Karpas-422 (cell line): ENCODE measurements at regions not wholly inside any gene's neighbourhood (a gene's known extent, or its start where the extent isn't known, plus 50 kb on each side); places are given as distances from the start of the nearest gene placed in this dataset.
"Not testable (repeated sequence)": the region's sequence is repeated elsewhere in the genome, so short reads cannot be mapped to it uniquely, and the experiment has no call there.

Experiments used
- DNase-seq: peaks from one replicate; pipeline ENCODE4 v3.0.0-alpha.2; 2015
- H2AFZ ChIP-seq: fragments of 200-600 bp; sonication (generic); 2 replicates; pipeline ENCODE4 v1.6.1; 2014; ENCODE audit warnings: antibody characterized with exemption, low read length, mixed read lengths
- H3K27ac ChIP-seq: fragments of 200-600 bp; sonication (generic); 2 replicates; pipeline ENCODE4 v1.5.1; 2014; ENCODE audit warnings: mild to moderate bottlenecking, low read length, moderate library complexity
- H3K27me3 ChIP-seq: fragments of 200-600 bp; sonication (generic); 2 replicates; pipeline ENCODE4 v1.6.1; 2014; ENCODE audit warnings: low read length, mixed read lengths
- H3K36me3 ChIP-seq: fragments of 200-600 bp; sonication (generic); 2 replicates; pipeline ENCODE4 v1.6.1; 2014; ENCODE audit warnings: low read length, mixed read lengths; ENCODE audit not compliant: insufficient read depth
- H3K4me1 ChIP-seq: fragments of 200-600 bp; sonication (generic); 2 replicates; pipeline ENCODE4 v1.6.1; 2014; ENCODE audit warnings: mild to moderate bottlenecking, low read length, mixed read lengths
- H3K4me2 ChIP-seq: fragments of 200-600 bp; sonication (generic); 2 replicates; pipeline ENCODE4 v1.6.1; 2014; ENCODE audit warnings: low read length, low read depth, mild to moderate bottlenecking; ENCODE audit not compliant: poor library complexity, severe bottlenecking
- H3K4me3 ChIP-seq: fragments of 200-600 bp; sonication (generic); 2 replicates; pipeline ENCODE4 v1.5.1; 2014; ENCODE audit warnings: mild to moderate bottlenecking, antibody characterized with exemption, low read length, mixed read lengths
- H3K79me2 ChIP-seq: fragments of 200-600 bp; sonication (generic); 2 replicates; pipeline ENCODE4 v1.6.1; 2014; ENCODE audit warnings: mild to moderate bottlenecking, low read length, mixed read lengths
- H3K9ac ChIP-seq: fragments of 200-600 bp; sonication (generic); 2 replicates; pipeline ENCODE4 v1.6.0; 2014; ENCODE audit warnings: low read length
- H3K9me2 ChIP-seq: fragments of 200-600 bp; sonication (generic), shearing (Covaris generic); replicated peaks from 2 replicates; pipeline ENCODE4 v1.6.0; 2014; ENCODE audit warnings: mild to moderate bottlenecking, low read length, moderate library complexity; ENCODE audit not compliant: insufficient read depth
- H3K9me3 ChIP-seq: fragments of 300-700, 200-600 bp; sonication (generic); 2 replicates; pipeline ENCODE4 v1.6.1; 2014; ENCODE audit warnings: low read length, mixed read lengths
- H4K20me1 ChIP-seq: fragments of 200-600 bp; sonication (generic); 2 replicates; pipeline ENCODE4 v1.6.1; 2014; ENCODE audit warnings: mild to moderate bottlenecking, antibody characterized with exemption, low read length, low read depth; ENCODE audit not compliant: insufficient read depth

DNA sequence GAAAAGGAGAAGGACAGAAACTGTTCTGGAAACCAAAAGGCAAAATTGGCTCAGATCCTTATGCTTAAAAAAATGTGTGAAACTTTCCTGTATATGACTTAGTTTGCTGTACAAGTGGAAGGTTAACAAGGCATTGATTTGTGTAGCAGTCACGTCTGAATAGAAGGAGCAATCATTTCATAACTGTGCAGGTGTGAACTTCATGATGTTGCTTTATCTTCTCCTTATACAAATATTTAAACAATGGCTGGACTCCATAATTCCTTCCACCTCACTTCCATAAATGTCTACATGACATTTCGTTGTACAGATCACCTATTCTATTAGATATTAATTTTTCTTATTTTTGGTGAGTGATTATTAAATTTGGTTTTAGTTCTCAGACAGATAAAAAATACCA lies 382.7 kb upstream of the NPAP1 start:
- DNase-seq, result no peak
- Histone ChIP-seq H3K9me3 (no peaks in the 10 kb centered on the region; the same call in 1 of the 2 replicates), H3K9ac (no peak overlapping the region), H3K36me3 (no peaks in the 10 kb centered on the region), H3K9me2 (no peaks in the 10 kb centered on the region), H3K79me2 (no peaks in the 10 kb centered on the region), H3K4me1 (no peaks in the 10 kb centered on the region), H3K27ac (no peak overlapping the region), H3K4me2 (no peak overlapping the region), H2AFZ (no peak overlapping the region), H3K4me3 (no peak overlapping the region), H4K20me1 (no peaks in the 10 kb centered on the region), H3K27me3 (no peaks in the 10 kb centered on the region)

DNA sequence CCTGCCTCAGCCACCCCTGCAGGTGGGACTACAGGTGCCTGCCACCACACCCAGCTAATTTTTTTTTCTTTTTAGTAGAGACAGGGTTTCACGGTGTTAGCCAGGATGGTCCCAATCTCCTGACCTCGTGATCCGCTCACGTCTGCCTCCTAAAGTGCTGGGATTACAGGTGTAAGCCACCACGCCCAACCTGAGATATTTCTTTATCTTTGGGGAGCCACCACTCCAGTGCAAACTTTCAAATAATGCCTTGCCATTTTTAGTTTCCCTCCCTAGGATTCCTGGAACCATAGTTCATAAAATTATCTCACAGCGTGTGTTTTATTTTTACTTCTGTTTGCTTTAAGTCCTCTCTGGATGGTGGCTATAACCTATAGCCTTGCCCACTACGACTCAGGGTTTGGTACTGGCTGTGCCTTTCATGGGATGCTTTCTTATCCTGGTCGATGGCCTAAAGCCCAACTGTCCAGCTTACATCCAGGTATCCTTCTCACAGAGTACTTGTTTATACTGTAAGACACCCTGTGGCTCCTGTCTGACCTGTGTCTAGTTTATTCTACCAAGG lies 374.7 kb upstream of the NPAP1 start:
- H3K27me3 ChIP-seq, H3K4me3 ChIP-seq, H3K9me2 ChIP-seq, H3K4me1 ChIP-seq, H4K20me1 ChIP-seq, H3K36me3 ChIP-seq, H3K79me2 ChIP-seq, H3K27ac ChIP-seq, H3K4me2 ChIP-seq, H2AFZ ChIP-seq, H3K9me3 ChIP-seq, H3K9ac ChIP-seq, DNase-seq: not testable (repeated sequence)

DNA sequence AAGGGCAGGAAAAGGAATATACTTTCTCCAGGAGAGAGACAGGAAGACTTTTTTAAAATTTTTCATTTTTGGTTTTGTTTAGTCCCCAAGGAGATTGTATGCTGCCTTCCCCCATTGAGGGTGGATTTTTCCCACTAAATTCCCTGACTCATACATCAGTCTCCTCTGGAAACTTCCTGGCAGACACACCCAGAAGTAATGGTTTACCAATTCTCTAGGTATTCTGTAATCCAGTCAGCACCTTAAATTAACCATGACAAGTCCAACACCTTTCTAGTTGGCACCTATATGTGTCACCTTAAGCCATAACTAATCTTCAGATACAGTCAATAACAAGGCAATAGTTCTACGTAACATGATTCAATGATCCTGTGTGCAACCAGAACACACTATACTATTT lies 373.6 kb upstream of the NPAP1 start:
- not testable (repeated sequence) for H3K79me2 ChIP-seq, H3K27me3 ChIP-seq, H3K9me3 ChIP-seq, H3K9ac ChIP-seq, H2AFZ ChIP-seq, H3K9me2 ChIP-seq, H3K4me1 ChIP-seq, H3K4me2 ChIP-seq, DNase-seq, H3K4me3 ChIP-seq, H3K36me3 ChIP-seq, H4K20me1 ChIP-seq, H3K27ac ChIP-seq

DNA sequence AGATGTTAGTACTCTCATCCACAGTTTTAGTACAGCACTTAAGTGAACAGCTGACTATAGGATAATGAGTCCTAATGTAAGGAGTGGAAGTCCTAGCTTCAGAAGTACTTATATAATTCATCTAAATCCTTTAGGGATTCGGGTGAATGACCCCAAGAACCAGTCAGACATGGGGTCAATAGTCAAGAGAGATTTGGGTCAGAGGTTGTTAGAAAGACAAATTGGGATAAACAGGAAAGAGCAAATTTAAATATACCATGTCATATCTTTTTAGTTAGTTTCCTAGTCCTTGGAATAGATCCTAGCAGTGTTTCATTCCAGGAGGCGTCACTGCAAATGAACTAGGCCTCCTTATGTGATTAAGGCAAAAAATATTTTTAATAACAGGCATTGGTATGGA lies 370.8 kb upstream of the NPAP1 start:
- not testable (repeated sequence) for H3K4me1 ChIP-seq, H3K9me3 ChIP-seq, H3K27me3 ChIP-seq, H3K79me2 ChIP-seq, H3K9ac ChIP-seq, DNase-seq, H3K27ac ChIP-seq, H3K4me3 ChIP-seq, H4K20me1 ChIP-seq, H2AFZ ChIP-seq, H3K36me3 ChIP-seq, H3K4me2 ChIP-seq, H3K9me2 ChIP-seq

DNA sequence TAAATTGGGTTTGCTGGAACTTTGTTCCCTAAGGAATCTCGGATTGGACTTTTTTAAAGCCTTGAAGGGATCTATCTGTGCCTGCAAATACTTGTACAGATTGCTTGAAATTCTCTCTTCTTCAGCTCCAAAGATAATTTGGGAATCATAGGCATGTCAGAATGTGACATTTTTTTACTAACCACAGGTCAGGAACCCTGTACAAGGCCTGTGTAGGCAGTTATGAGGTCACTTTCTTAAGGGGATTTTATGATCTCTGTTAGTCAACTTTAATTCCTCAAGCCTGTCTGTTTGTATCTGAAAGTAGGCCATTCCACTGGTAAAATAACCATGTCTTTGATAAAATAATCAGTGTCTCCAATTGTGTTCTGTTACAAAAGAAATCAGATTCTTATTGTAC lies 369.9 kb upstream of the NPAP1 start:
- H3K79me2 ChIP-seq, H3K4me3 ChIP-seq, H3K27ac ChIP-seq, DNase-seq, H3K9me2 ChIP-seq, H3K9me3 ChIP-seq, H3K27me3 ChIP-seq, H3K36me3 ChIP-seq, H3K9ac ChIP-seq, H2AFZ ChIP-seq, H4K20me1 ChIP-seq, H3K4me1 ChIP-seq, H3K4me2 ChIP-seq: not testable (repeated sequence)

DNA sequence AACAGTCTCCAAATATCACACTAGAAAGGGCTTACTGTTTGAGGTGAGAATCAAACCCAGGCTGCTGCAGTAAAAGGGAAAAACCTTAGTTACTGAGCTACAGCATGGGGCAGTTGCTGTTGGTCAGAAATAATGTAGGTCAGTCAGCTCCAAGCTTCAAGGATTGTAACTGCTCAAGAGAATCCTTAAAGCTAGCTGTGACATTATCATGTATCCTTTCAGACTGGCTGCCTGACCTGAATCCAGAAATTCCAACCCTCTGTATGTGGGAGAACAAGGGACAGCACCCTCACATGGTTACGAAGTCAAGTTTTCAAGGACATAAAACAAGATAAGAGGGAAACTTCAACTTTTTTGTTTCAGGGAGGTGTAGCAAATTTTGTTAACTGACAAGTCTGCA lies 365.9 kb upstream of the NPAP1 start:
- not testable (repeated sequence) for H3K79me2 ChIP-seq, H3K9ac ChIP-seq, H3K27me3 ChIP-seq, H3K4me2 ChIP-seq, H4K20me1 ChIP-seq, H3K36me3 ChIP-seq, DNase-seq, H3K27ac ChIP-seq, H2AFZ ChIP-seq, H3K9me3 ChIP-seq, H3K4me1 ChIP-seq, H3K4me3 ChIP-seq, H3K9me2 ChIP-seq

DNA sequence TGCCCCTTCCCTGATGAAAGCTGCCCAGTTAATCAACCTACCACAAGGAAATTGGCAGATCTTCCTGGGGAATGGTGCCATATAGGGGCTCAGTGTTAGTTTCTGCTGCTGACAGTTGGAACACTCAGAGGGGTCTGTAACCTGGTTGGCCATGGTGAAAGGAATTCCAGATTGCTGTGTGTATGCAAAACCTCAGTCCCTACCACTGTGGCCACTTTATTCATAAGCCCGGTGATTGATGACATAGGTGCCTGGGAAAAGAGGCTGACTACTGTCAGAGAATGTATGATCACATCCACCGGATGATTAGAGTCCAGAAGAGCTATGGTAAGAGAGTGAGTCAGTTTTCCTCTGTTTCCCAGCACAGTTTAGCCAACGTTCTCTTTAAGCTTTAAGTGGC lies 363.9 kb upstream of the NPAP1 start:
- not testable (repeated sequence) for H3K27ac ChIP-seq, H3K4me1 ChIP-seq, H3K4me2 ChIP-seq, H3K4me3 ChIP-seq, H2AFZ ChIP-seq, DNase-seq, H3K36me3 ChIP-seq, H3K79me2 ChIP-seq, H3K9me3 ChIP-seq, H3K27me3 ChIP-seq, H3K9me2 ChIP-seq, H3K9ac ChIP-seq, H4K20me1 ChIP-seq

DNA sequence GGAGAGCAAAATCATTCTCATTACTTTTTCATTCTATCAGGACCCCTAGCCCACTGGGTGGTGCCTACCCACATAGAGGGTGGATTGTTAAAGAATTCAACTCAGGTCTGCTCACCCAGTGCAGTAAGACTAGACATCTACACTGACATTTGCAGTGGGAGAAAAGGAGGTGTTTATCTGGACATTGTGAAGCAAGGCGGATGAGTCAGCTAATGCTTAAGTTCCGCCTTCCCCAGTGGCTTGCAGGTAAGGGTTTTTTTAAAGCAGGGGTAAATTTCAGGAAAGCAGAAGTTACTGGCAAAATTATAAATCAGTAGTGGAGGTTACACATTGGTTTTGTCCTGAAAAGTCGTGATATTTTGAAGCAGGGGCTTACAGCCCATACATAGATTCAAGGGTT lies 359.2 kb upstream of the NPAP1 start:
- not testable (repeated sequence) for H3K79me2 ChIP-seq, H3K4me3 ChIP-seq, H3K9me3 ChIP-seq, H3K9me2 ChIP-seq, DNase-seq, H3K4me2 ChIP-seq, H3K27me3 ChIP-seq, H3K36me3 ChIP-seq, H2AFZ ChIP-seq, H4K20me1 ChIP-seq, H3K27ac ChIP-seq, H3K9ac ChIP-seq, H3K4me1 ChIP-seq

DNA sequence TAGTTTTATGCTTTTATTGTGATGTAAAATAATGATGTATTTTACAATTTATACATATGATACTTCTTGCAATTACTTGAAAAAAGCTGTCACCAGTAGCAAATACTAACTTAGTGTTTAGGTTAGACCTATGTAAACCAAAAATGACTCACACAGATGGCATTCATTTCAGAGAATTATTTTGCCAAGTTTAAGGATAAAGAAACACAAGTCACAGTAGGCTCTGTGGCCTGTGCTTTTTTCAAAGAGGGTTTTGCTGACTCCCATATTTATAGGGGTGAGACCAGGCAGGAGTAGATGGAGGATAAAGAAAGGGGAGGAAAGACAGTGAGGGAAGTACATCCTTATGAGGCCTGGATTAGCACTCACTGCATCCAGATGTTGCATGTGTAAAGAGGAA lies 356.6 kb upstream of the NPAP1 start:
- Histone ChIP-seq H3K9me2 (no peaks in the 10 kb centered on the region), H3K79me2 (no peaks in the 10 kb centered on the region), H3K27me3 (no peaks in the 10 kb centered on the region), H3K27ac (no peak overlapping the region), H3K9me3 (no peaks in the 10 kb centered on the region), H3K4me2 (no peak overlapping the region), H3K4me3 (no peak overlapping the region), H3K36me3 (no peaks in the 10 kb centered on the region), H3K9ac (no peak overlapping the region), H3K4me1 (no peaks in the 10 kb centered on the region), H2AFZ (no peak overlapping the region), H4K20me1 (no peaks in the 10 kb centered on the region)
- DNase-seq, result no peak
